OCI-LY7 (cell line): ENCODE measurements at regions not wholly inside any gene's neighbourhood (a gene's known extent, or its start where the extent isn't known, plus 50 kb on each side); places are given as distances from the start of the nearest gene placed in this dataset.

Experiments used
- BruUV-seq: library from RNA; stranded (reverse); fragments of 400-500 nt; replicated peaks from 2 replicates; lab custom pipeline; 2021; lab: Mats Ljungman, UMichigan
- CTCF ChIA-PET: fragments of 300-600 bp; sonication (Branson Sonifier 250); formaldehyde crosslinking; loops from one replicate; lab custom pipeline; 2022; ENCODE audit warnings: antibody characterized with exemption; ENCODE audit not compliant: unreplicated experiment; lab: Charles Lee
- POLR2A ChIA-PET: fragments of 300-600 bp; sonication (Branson Sonifier 250); formaldehyde crosslinking; loops from one replicate; lab custom pipeline; 2022; ENCODE audit warnings: antibody characterized with exemption; lab: Charles Lee
- DNase-seq: peaks from one replicate; pipeline ENCODE4 v3.0.0-alpha.2; 2015; ENCODE audit warnings: low spot score
- H2AFZ ChIP-seq: fragments of 200-600 bp; sonication (generic), shearing (Covaris generic); 2 replicates; pipeline ENCODE4 v1.6.1; 2014; ENCODE audit warnings: mild to moderate bottlenecking, antibody characterized with exemption, low read length, moderate library complexity
- H3K27ac ChIP-seq: fragments of 200-600 bp; sonication (generic); 2 replicates; pipeline ENCODE4 v1.5.1; 2014; ENCODE audit warnings: mixed run types, low read depth, mild to moderate bottlenecking, moderate library complexity, low read length, inconsistent platforms; ENCODE audit not compliant: poor library complexity, severe bottlenecking
- H3K36me3 ChIP-seq: fragments of 200-600 bp; sonication (generic); 2 replicates; pipeline ENCODE4 v1.6.1; 2014; ENCODE audit warnings: mild to moderate bottlenecking, antibody characterized with exemption, low read length, moderate library complexity, mixed read lengths; ENCODE audit not compliant: insufficient read depth
- H3K4me1 ChIP-seq: fragments of 200-600 bp; sonication (generic); 2 replicates; pipeline ENCODE4 v1.5.1; 2014; ENCODE audit warnings: mild to moderate bottlenecking, low read length; ENCODE audit not compliant: insufficient read depth, poor library complexity, severe bottlenecking
- H3K4me2 ChIP-seq: fragments of 200-600 bp; sonication (generic); 2 replicates; pipeline ENCODE4 v1.6.1; 2014; ENCODE audit warnings: mild to moderate bottlenecking, low read length
- H3K4me3 ChIP-seq: fragments of 200-600 bp; sonication (generic); 2 replicates; pipeline ENCODE4 v1.5.1; 2014; ENCODE audit warnings: mild to moderate bottlenecking, low read depth, low read length; ENCODE audit not compliant: poor library complexity, severe bottlenecking
- H3K79me2 ChIP-seq: fragments of 200-600 bp; sonication (generic); 2 replicates; pipeline ENCODE4 v1.6.1; 2016; ENCODE audit warnings: low read depth, mild to moderate bottlenecking, low read length, moderate library complexity, mixed read lengths; ENCODE audit not compliant: insufficient read depth
- H3K9me2 ChIP-seq: fragments of 200-600 bp; sonication (generic); 2 replicates; pipeline ENCODE4 v1.6.1; 2016; ENCODE audit warnings: mild to moderate bottlenecking, low read length, mixed read lengths; ENCODE audit not compliant: insufficient read depth
- H3K9me3 ChIP-seq: fragments of 200-600 bp; sonication (generic); 2 replicates; pipeline ENCODE4 v1.6.1; 2014; ENCODE audit warnings: mild to moderate bottlenecking, mixed run types, low read length, mixed read lengths
- H4K20me1 ChIP-seq: fragments of 200-600 bp; sonication (generic); 2 replicates; pipeline ENCODE4 v1.6.1; 2014; ENCODE audit warnings: mild to moderate bottlenecking, antibody characterized with exemption, low read length, moderate library complexity, mixed read lengths; ENCODE audit not compliant: insufficient read depth
- EZH2phosphoT487 ChIP-seq: fragments of 200-600 bp; sonication (generic); IDR thresholded peaks from 2 replicates; pipeline ENCODE4 v1.6.1; 2018; ENCODE audit warnings: low read depth, borderline replicate concordance, mild to moderate bottlenecking, mixed run types, antibody characterized with exemption, low read length, moderate library complexity, mixed read lengths
- intact Hi-C: fragments of 100-400 bp; cut with micrococcal nuclease; formaldehyde crosslinking; loops from one replicate; pipeline ENCODE4 v1.10.0; 2022; ENCODE audit not compliant: unreplicated experiment
- TF ChIP-seq, protein P1 (sequence below): fragments of 200-600 bp; sonication (generic); conservative IDR thresholded peaks from 2 replicates; pipeline ENCODE4 v1.5.1; 2014; ENCODE audit warnings: mild to moderate bottlenecking, antibody characterized with exemption, low read length, moderate library complexity, mixed read lengths

DNA sequence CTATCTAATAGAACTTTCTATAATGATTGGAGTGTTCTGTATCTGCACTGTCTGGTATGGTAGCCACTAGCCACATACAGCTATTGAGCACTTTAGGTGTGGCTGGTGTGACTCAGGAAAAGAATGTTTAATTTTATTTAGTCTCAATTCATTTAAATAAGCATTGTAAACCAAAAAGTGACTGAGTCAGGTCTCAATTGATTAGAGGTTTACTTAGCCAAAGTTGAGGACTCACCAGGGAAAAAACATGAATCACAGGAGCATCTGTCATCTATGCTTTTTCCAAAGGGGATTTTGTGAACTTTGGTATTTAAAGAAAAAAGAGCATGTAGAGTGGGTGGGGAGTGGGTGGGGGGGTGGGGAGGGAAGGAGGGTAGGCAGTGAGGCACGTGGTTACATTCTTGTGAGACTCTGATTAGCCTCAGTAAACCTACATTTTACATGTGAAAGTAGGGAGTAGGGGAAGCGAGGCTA, 473.1 kb downstream of the ATP23 start:
- no peaks in the 10 kb centered on the region for H3K9me3 ChIP-seq
- DNase-seq: no peak
- no peaks in the 10 kb centered on the region for H3K79me2 ChIP-seq
- no peak overlapping the region for H3K4me2 ChIP-seq
- BruUV-seq: no TSS peak
- no peaks in the 10 kb centered on the region for H3K4me1 ChIP-seq
- H4K20me1 ChIP-seq: no peaks in the 10 kb centered on the region
- TF ChIP-seq, protein P1, sequence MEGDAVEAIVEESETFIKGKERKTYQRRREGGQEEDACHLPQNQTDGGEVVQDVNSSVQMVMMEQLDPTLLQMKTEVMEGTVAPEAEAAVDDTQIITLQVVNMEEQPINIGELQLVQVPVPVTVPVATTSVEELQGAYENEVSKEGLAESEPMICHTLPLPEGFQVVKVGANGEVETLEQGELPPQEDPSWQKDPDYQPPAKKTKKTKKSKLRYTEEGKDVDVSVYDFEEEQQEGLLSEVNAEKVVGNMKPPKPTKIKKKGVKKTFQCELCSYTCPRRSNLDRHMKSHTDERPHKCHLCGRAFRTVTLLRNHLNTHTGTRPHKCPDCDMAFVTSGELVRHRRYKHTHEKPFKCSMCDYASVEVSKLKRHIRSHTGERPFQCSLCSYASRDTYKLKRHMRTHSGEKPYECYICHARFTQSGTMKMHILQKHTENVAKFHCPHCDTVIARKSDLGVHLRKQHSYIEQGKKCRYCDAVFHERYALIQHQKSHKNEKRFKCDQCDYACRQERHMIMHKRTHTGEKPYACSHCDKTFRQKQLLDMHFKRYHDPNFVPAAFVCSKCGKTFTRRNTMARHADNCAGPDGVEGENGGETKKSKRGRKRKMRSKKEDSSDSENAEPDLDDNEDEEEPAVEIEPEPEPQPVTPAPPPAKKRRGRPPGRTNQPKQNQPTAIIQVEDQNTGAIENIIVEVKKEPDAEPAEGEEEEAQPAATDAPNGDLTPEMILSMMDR: no peak
- TF ChIP-seq EZH2phosphoT487: no peak
- ChIA-PET CTCF (no interaction called here), POLR2A (interaction anchor here (0.5 to 0.6 kb wide), 2 partner anchors 137 to 738 kb away, joined by 3 read pairs; no protein-coding TSS in a partner anchor)
- H3K4me3 ChIP-seq: no peak overlapping the region
- intact Hi-C loops: no loop called here
- H3K36me3 ChIP-seq: no peaks in the 10 kb centered on the region
- no peaks in the 10 kb centered on the region for H3K9me2 ChIP-seq
- H3K27ac ChIP-seq: no peak overlapping the region
- H2AFZ ChIP-seq: no peak overlapping the region

DNA sequence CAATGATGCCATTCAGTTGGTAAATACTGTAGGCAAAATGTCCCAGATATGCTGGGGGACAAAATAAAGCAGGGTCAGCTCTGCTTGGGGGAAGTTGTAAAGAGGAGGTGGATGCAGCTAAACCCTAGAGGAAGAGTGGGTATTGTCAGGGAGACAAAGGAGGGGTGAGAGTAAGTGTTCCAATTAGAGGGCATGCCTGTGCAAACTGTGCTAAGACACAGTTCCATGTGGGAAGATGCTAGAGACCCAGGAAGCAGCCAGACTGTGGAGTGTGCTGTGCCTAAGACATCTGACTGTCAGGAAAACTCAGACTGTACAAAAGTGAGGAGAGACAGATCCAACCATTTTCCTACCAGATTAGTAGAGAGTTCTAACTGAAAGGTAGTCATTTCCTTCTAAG, 474.3 kb downstream of the ATP23 start:
- no peaks in the 10 kb centered on the region for H3K4me1 ChIP-seq
- no peaks in the 10 kb centered on the region for H3K79me2 ChIP-seq
- CTCF ChIA-PET: no interaction called here
- H3K27ac ChIP-seq: no peak overlapping the region
- H3K9me2 ChIP-seq: no peaks in the 10 kb centered on the region
- no TSS peak for BruUV-seq
- H3K36me3 ChIP-seq: no peaks in the 10 kb centered on the region
- TF ChIP-seq EZH2phosphoT487: no peak
- TF ChIP-seq, protein P1: no peak
- H3K4me3 ChIP-seq: no peak overlapping the region
- POLR2A ChIA-PET: no interaction called here
- no peak for DNase-seq
- intact Hi-C loops: no loop called here
- H4K20me1 ChIP-seq: no peaks in the 10 kb centered on the region
- no peak overlapping the region for H2AFZ ChIP-seq
- H3K9me3 ChIP-seq: no peaks in the 10 kb centered on the region
- H3K4me2 ChIP-seq: no peak overlapping the region

- intact Hi-C loops: no loop called here
- TF ChIP-seq, protein P1: no peak
- TF ChIP-seq EZH2phosphoT487: no peak
- DNase-seq: no peak
- Histone ChIP-seq H3K4me3 (no peak overlapping the region), H2AFZ (no peak overlapping the region), H3K4me2 (no peak overlapping the region), H3K9me2 (no peaks in the 10 kb centered on the region), H3K4me1 (no peaks in the 10 kb centered on the region), H4K20me1 (no peaks in the 10 kb centered on the region), H3K27ac (no peak overlapping the region), H3K36me3 (no peaks in the 10 kb centered on the region), H3K79me2 (no peaks in the 10 kb centered on the region), H3K9me3 (no peaks in the 10 kb centered on the region)
- ChIA-PET POLR2A (no interaction called here), CTCF (no interaction called here)
- no TSS peak for BruUV-seq
These were observed 474.9 kb downstream of the ATP23 start for GRCh38 chr12:58416236-58416635.
